OCI-LY1 (cell line): ENCODE measurements at regions not wholly inside any gene's neighbourhood (a gene's known extent, or its start where the extent isn't known, plus 50 kb on each side); places are given as distances from the start of the nearest gene placed in this dataset.

Experiments
- EZH2 ChIP-seq: fragments of 200-600 bp; sonication (generic), shearing (Covaris generic); IDR thresholded peaks from 2 replicates; pipeline ENCODE4 v1.8.0; 2017; ENCODE audit warnings: borderline replicate concordance, mixed run types, mild to moderate bottlenecking, antibody characterized with exemption, low read length, moderate library complexity, mixed read lengths
- TF ChIP-seq, protein P1 (sequence below): fragments of 200-600 bp; sonication (generic), shearing (Covaris generic); IDR thresholded peaks from 2 replicates; pipeline ENCODE4 v1.5.1; 2017; ENCODE audit warnings: mild to moderate bottlenecking, antibody characterized with exemption, low read length, moderate library complexity, mixed read lengths

GRCh38 chr9:80144856-80145255 is 573.1 kb downstream of the TLE4 start:
- TF ChIP-seq, protein P1, sequence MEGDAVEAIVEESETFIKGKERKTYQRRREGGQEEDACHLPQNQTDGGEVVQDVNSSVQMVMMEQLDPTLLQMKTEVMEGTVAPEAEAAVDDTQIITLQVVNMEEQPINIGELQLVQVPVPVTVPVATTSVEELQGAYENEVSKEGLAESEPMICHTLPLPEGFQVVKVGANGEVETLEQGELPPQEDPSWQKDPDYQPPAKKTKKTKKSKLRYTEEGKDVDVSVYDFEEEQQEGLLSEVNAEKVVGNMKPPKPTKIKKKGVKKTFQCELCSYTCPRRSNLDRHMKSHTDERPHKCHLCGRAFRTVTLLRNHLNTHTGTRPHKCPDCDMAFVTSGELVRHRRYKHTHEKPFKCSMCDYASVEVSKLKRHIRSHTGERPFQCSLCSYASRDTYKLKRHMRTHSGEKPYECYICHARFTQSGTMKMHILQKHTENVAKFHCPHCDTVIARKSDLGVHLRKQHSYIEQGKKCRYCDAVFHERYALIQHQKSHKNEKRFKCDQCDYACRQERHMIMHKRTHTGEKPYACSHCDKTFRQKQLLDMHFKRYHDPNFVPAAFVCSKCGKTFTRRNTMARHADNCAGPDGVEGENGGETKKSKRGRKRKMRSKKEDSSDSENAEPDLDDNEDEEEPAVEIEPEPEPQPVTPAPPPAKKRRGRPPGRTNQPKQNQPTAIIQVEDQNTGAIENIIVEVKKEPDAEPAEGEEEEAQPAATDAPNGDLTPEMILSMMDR = no peak
- no peak for TF ChIP-seq EZH2
